Mesothelial cell of epicardium (in vitro differentiated cells): ENCODE measurements at regions not wholly inside any gene's neighbourhood (a gene's known extent, or its start where the extent isn't known, plus 50 kb on each side); places are given as distances from the start of the nearest gene placed in this dataset.

Experiments
- DNase-seq, 2 experiments: peaks; one replicate each; pipeline ENCODE4 v3.0.0; 2021; ENCODE audit warnings: low spot score in 2 of 2; ENCODE audit not compliant: unreplicated experiment in 2 of 2
- H3K27ac Mint-ChIP-seq: 2 replicates; pipeline ENCODE4 v1.8.0; 2021; ENCODE audit warnings: mixed read lengths
- H3K27me3 Mint-ChIP-seq: 2 replicates; pipeline ENCODE4 v1.8.0; 2021; ENCODE audit warnings: low read depth, mixed read lengths
- H3K36me3 Mint-ChIP-seq: 2 replicates; pipeline ENCODE4 v1.8.0; 2021; ENCODE audit warnings: mixed read lengths
- H3K4me1 Mint-ChIP-seq: 2 replicates; pipeline ENCODE4 v1.8.0; 2021; ENCODE audit warnings: mixed read lengths
- H3K4me3 Mint-ChIP-seq: 2 replicates; pipeline ENCODE4 v1.8.0; 2021; ENCODE audit warnings: mild to moderate bottlenecking, moderate library complexity, mixed read lengths
- H3K9me3 Mint-ChIP-seq: 2 replicates; pipeline ENCODE4 v1.8.0; 2021; ENCODE audit warnings: mixed read lengths
- TF ChIP-seq, protein P1 (sequence below): fragments of 200-600 bp; sonication (generic); IDR thresholded peaks from one replicate; pipeline ENCODE4 v1.5.0; 2021; ENCODE audit warnings: antibody characterized with exemption; ENCODE audit not compliant: unreplicated experiment

GRCh38 chr5:18216729-18217128 is 582.5 kb downstream of the TAF11L14 start:
- peaks cover 40% of the 10 kb centered on the region for H3K9me3 Mint-ChIP-seq
- H3K27ac Mint-ChIP-seq: no peak overlapping the region
- TF ChIP-seq, protein P1, sequence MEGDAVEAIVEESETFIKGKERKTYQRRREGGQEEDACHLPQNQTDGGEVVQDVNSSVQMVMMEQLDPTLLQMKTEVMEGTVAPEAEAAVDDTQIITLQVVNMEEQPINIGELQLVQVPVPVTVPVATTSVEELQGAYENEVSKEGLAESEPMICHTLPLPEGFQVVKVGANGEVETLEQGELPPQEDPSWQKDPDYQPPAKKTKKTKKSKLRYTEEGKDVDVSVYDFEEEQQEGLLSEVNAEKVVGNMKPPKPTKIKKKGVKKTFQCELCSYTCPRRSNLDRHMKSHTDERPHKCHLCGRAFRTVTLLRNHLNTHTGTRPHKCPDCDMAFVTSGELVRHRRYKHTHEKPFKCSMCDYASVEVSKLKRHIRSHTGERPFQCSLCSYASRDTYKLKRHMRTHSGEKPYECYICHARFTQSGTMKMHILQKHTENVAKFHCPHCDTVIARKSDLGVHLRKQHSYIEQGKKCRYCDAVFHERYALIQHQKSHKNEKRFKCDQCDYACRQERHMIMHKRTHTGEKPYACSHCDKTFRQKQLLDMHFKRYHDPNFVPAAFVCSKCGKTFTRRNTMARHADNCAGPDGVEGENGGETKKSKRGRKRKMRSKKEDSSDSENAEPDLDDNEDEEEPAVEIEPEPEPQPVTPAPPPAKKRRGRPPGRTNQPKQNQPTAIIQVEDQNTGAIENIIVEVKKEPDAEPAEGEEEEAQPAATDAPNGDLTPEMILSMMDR: no peak
- H3K4me3 Mint-ChIP-seq: no peak overlapping the region
- H3K36me3 Mint-ChIP-seq: no peaks in the 10 kb centered on the region
- H3K4me1 Mint-ChIP-seq: no peaks in the 10 kb centered on the region
- no peaks in the 10 kb centered on the region for H3K27me3 Mint-ChIP-seq
- no peak for DNase-seq

DNA sequence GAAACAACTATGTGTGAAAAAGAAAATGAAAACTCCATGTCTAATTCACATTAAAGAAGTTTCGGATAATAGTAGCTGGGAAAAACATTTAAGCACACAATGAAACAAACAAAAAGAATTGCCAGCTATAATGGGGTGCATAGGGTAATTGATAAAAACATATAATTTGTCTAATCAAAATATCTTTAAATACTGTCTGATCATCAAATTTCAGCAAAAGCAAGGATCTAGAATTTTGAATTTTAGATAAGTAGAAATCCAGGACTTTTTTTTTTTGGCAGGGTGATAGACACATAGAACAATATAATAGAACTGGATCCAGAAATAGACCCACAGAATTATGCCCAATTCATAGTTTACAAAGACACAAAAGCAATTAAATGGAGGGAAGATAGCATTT is 585.0 kb downstream of the TAF11L14 start:
- Mint-ChIP-seq H3K4me1 (no peaks in the 10 kb centered on the region), H3K36me3 (no peaks in the 10 kb centered on the region), H3K27ac (no peak overlapping the region), H3K27me3 (no peaks in the 10 kb centered on the region), H3K4me3 (no peak overlapping the region), H3K9me3 (peaks cover 39% of the 10 kb centered on the region)
- TF ChIP-seq, protein P1: no peak
- no peak for DNase-seq

DNA sequence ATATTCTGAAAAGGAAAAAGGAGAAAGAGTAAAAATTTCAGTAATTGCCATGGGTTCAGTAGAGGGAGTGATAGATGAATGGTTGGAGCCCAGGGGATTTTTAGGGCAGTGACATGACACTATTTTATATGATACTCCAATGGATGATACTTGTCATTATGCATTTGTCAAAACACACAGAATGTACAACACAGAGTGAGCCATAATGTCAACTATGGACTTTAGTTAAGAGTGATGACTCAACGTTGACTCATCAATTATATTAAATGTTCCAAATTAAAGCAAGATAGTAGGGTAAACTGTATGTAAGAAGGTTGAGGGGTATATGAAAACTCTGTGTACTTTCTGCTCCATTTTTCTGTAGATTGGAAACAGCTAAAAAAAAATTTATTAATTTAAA is 586.4 kb downstream of the TAF11L14 start:
- TF ChIP-seq, protein P1: no peak
- H3K4me1 Mint-ChIP-seq: no peaks in the 10 kb centered on the region
- H3K36me3 Mint-ChIP-seq: no peaks in the 10 kb centered on the region
- H3K9me3 Mint-ChIP-seq: peaks cover 36% of the 10 kb centered on the region
- H3K27ac Mint-ChIP-seq: no peak overlapping the region
- H3K27me3 Mint-ChIP-seq: no peaks in the 10 kb centered on the region
- no peak overlapping the region for H3K4me3 Mint-ChIP-seq
- DNase-seq: no peak

DNA sequence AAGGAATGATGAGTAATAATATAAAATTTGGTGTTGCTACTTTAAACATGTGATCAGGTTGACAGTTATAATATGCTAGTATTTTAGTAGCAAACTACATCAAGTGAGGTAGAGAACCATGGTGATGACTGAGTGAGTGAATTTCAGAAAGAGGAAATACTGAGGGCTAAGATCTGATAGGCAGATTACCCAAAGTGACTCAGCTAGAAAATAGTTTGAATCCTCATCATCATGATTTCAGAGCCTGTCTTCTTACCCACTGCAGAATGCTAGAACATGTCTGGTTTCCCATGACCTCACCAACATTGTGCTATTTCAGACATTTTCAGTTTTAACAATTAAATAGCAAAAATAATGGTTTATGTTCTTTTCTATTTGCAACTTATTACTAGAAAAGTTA is 602.1 kb downstream of the TAF11L14 start:
- H3K4me1 Mint-ChIP-seq: no peaks in the 10 kb centered on the region
- TF ChIP-seq, protein P1: no peak
- no peak overlapping the region for H3K27ac Mint-ChIP-seq
- H3K36me3 Mint-ChIP-seq: no peaks in the 10 kb centered on the region
- no peak overlapping the region for H3K4me3 Mint-ChIP-seq
- peaks cover 8% of the 10 kb centered on the region for H3K9me3 Mint-ChIP-seq
- peaks cover 3% of the 10 kb centered on the region for H3K27me3 Mint-ChIP-seq
- no peak for DNase-seq

GRCh38 chr5:18238321-18238720 is 604.1 kb downstream of the TAF11L14 start:
- TF ChIP-seq, protein P1: no peak
- Mint-ChIP-seq H3K4me3 (no peak overlapping the region), H3K36me3 (no peaks in the 10 kb centered on the region), H3K9me3 (peaks cover 8% of the 10 kb centered on the region), H3K27me3 (no peaks in the 10 kb centered on the region), H3K4me1 (no peaks in the 10 kb centered on the region), H3K27ac (no peak overlapping the region)
- DNase-seq: no peak

- Mint-ChIP-seq H3K9me3 (peaks cover 15% of the 10 kb centered on the region), H3K36me3 (no peaks in the 10 kb centered on the region), H3K4me1 (peaks cover 5% of the 10 kb centered on the region), H3K27me3 (no peaks in the 10 kb centered on the region), H3K27ac (no peak overlapping the region), H3K4me3 (no peak overlapping the region)
- TF ChIP-seq, protein P1: no peak
- DNase-seq: no peak
These were observed 606.7 kb downstream of the TAF11L14 start for GRCh38 chr5:18240971-18241370.
